ENCODE measurements at regions not wholly inside any gene's neighbourhood (a gene's known extent, or its start where the extent isn't known, plus 50 kb on each side); places are given as distances from the start of the nearest gene placed in this dataset.

- DNase-seq (ENCODE audit: low read depth): no peak
These were observed 272.9 kb downstream of the IRS1 start for GRCh38 chr2:226526716-226527115.

GRCh38 chr2:226524381-226524843, 275.2 kb downstream of the IRS1 start:
- DNase-seq (ENCODE audit: low read depth): peak; percentile 60

GRCh38 chr2:226520723-226521122, 278.9 kb downstream of the IRS1 start:
- DNase-seq (ENCODE audit: low read depth): no peak

GRCh38 chr2:226515344-226516055, 284.1 kb downstream of the IRS1 start:
- peak; percentile 24 for DNase-seq (ENCODE audit: low read depth)

- DNase-seq (ENCODE audit: low read depth): peak; percentile 3
These were observed 284.7 kb downstream of the IRS1 start for GRCh38 chr2:226514895-226515294.

- no peak for DNase-seq (ENCODE audit: low read depth)
These were observed 288.3 kb downstream of the IRS1 start for GRCh38 chr2:226511311-226511710.

- DNase-seq (ENCODE audit: low read depth): no peak
These were observed 290.9 kb downstream of the IRS1 start for GRCh38 chr2:226508683-226509082.

GRCh38 chr2:226508005-226508404, 291.6 kb downstream of the IRS1 start:
- no peak for DNase-seq (ENCODE audit: low read depth)

- no peak for DNase-seq (ENCODE audit: low read depth)
These were observed 302.3 kb downstream of the IRS1 start for GRCh38 chr2:226497146-226497909.

- no peak for DNase-seq (ENCODE audit: low read depth)
These were observed 303.4 kb downstream of the IRS1 start for GRCh38 chr2:226496273-226496550.

- DNase-seq (ENCODE audit: low read depth): no peak
These were observed 304.0 kb downstream of the IRS1 start for GRCh38 chr2:226495466-226496272.

GRCh38 chr2:226491112-226491511, 308.5 kb downstream of the IRS1 start:
- DNase-seq (ENCODE audit: low read depth): no peak

GRCh38 chr2:226489775-226490541, 309.7 kb downstream of the IRS1 start:
- DNase-seq (ENCODE audit: low read depth): peak; percentile 51

- no peak for DNase-seq (ENCODE audit: low read depth)
These were observed 311.6 kb downstream of the IRS1 start for GRCh38 chr2:226488034-226488433.

GRCh38 chr2:226487573-226487972, 312.0 kb downstream of the IRS1 start:
- DNase-seq (ENCODE audit: low read depth): no peak

GRCh38 chr2:226483745-226484619, 315.6 kb downstream of the IRS1 start:
- DNase-seq (ENCODE audit: low read depth): no peak

GRCh38 chr2:226483143-226483542, 316.5 kb downstream of the IRS1 start:
- DNase-seq (ENCODE audit: low read depth): no peak

- DNase-seq (ENCODE audit: low read depth): peak; percentile 71
These were observed 321.4 kb downstream of the IRS1 start for GRCh38 chr2:226478109-226478809.

GRCh38 chr2:226477221-226478108, 322.2 kb downstream of the IRS1 start:
- DNase-seq (ENCODE audit: low read depth): no peak

Measured in GM04503 (cell line).